ENCODE measurements at regions not wholly inside any gene's neighbourhood (a gene's known extent, or its start where the extent isn't known, plus 50 kb on each side); places are given as distances from the start of the nearest gene placed in this dataset.

DNA sequence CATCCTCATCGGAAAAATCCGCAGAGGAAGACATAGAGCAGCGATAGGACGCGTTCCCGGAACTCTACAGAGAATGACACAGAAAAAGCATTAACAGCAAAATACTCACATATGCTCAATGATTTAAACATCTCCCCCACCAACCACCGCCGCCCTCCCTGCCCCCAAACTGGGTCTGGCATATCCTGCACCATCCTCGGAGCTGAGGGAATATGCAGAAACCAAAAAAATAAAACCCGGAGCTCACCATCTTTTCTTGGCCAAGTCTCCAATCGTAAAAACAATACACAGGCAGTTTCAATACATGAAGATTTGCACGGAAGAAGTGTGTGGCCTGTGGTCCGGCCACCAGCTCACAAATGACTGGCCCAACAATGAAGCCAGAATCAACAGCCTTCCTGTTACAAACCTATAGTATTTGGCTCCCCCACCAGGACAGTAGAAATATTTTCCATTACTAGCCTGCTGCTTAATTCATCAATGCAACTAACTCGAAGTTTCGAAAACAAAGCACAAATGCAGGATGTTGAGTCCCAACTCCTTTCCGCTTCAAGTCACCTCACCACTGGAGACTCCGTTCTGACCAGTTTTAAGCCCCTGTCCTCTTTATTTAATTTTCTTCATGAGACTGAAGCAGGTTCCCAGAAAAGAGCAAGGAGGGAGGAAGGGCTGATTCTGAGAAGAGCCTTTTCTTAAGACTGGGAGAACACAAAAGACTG lies 103.2 kb upstream of the BEND6 start (continued):
- TF ChIP-seq SOX6 (IDR thresholded peaks at IDR 0.05) (no peak), SOX6 (CRISPR knock-in tag; IDR thresholded peaks at IDR 0.05) (no peak), KMT2B (CRISPR knock-in tag; IDR thresholded peaks at IDR 0.05) (no peak), PHF21A (CRISPR knock-in tag; IDR thresholded peaks at IDR 0.05) (0 out of 2 replicates have a peak, but pooled peaks have one; percentile 10), SMAD1 (CRISPR knock-in tag; IDR thresholded peaks at IDR 0.05; ENCODE audit: borderline replicate concordance, low read depth) (no peak), GPN1 (CRISPR knock-in tag; IDR thresholded peaks at IDR 0.05; ENCODE audit: borderline replicate concordance) (no peak), HNRNPLL (IDR thresholded peaks at IDR 0.05; ENCODE audit: low read depth, low read length, poor library complexity, severe bottlenecking) (no peak), NFKBIZ (CRISPR knock-in tag; IDR thresholded peaks at IDR 0.05) (no peak), POLR2AphosphoS2 (IDR thresholded peaks at IDR 0.05; ENCODE audit: low read depth, low read length) (no peak), ZFP36L1 (CRISPR knock-in tag; IDR thresholded peaks at IDR 0.05) (peak; percentile 59; the same call in 1 of the 2 replicates), FOXA3 (CRISPR knock-in tag; IDR thresholded peaks at IDR 0.05) (0 out of 2 replicates have a peak, but pooled peaks have one; percentile 33), MBD4 (IDR thresholded peaks at IDR 0.05; ENCODE audit: borderline replicate concordance, low read length) (no peak)

DNA sequence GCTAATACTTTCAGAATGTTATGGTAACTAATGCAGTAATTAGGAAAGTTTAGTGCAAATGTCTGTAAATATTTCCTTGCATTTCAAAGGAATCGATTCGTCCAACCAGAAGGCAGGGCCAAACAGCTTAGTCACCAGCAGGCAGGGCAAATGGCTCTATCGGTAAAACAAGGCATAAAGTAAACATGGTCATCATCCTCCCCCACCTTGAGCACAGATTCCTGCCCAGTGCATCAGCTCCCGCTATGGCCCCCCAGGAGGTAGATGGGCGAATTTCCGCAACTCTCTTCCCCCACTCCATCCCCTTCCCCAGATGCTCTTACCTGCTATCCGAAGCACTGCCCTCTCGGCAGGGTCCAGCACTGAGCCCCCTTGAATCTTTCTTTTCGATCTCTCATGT lies 103.8 kb upstream of the BEND6 start:
- FAIRE-seq (no peak), ATAC-seq (peak; percentile 23; the same call in 1 of the 3 replicates), DNase-seq (ENCODE audit: low spot score) (no peak)
- Histone ChIP-seq H3K4me1 (ENCODE audit: insufficient read depth, low read length) (no peaks in the 10 kb centered on the region), H2AFZ (ENCODE audit: low read length) (no peak overlapping the region), H3K9me3 (ENCODE audit: low read length) (no peaks in the 10 kb centered on the region), H3K4me2 (ENCODE audit: low read depth, low read length) (no peak overlapping the region), H3K27me3 (ENCODE audit: control insufficient read depth in 1 of 2, insufficient read depth in 2 of 2, low read length in 2 of 2) (no peaks in the 10 kb centered on the region), H3K9ac (ENCODE audit: insufficient read depth, low read depth, low read length) (no peak overlapping the region), H3K27ac (ENCODE audit: extremely low read length, insufficient read depth, low read length) (no peak overlapping the region), H3K36me3 (replicated peaks in 1 of 2; ENCODE audit: control insufficient read depth in 1 of 2, insufficient read depth in 2 of 2, low read length in 2 of 2) (no peaks in the 10 kb centered on the region), H3K79me2 (ENCODE audit: insufficient read depth, low read length) (no peaks in the 10 kb centered on the region), H3K4me3 (replicated peaks in 1 of 3; ENCODE audit: insufficient read depth in 1 of 3, low read depth in 2 of 3, low read length in 3 of 3) (no peak overlapping the region), H4K20me1 (ENCODE audit: insufficient read depth, low read length) (no peaks in the 10 kb centered on the region)
- ChIA-PET POLR2A (no interaction called here), CTCF (ENCODE audit: low intra/inter-chr PET ratio, low total read pairs) (interaction anchor here (1.4 to 1.7 kb wide), 2 partner anchors 142 to 213 kb away, joined by 5 read pairs; no protein-coding TSS in a partner anchor)
- TF ChIP-seq RFX5 (IDR thresholded peaks at IDR 0.05; ENCODE audit: low read depth, low read length) (no peak), SMAD9 (CRISPR knock-in tag; IDR thresholded peaks at IDR 0.05) (no peak), ZKSCAN8 (CRISPR knock-in tag; IDR thresholded peaks at IDR 0.05; ENCODE audit: borderline replicate concordance) (no peak), NCOA2 (CRISPR knock-in tag; IDR thresholded peaks at IDR 0.05) (no peak), TBX2 (CRISPR knock-in tag; IDR thresholded peaks at IDR 0.05; ENCODE audit: borderline replicate concordance) (no peak)
- intact Hi-C loops (cut with micrococcal nuclease; ENCODE audit: unreplicated experiment): loop anchor here (1.0 to 5.0 kb wide), 3 partner anchors 94 to 214 kb away; no protein-coding TSS in a partner anchor
- 59% methylated on average over 9 of the region's 9 CpGs for WGBS (ENCODE audit: low lambda C conversion rate)
- in situ Hi-C loops (cut with HindIII; ENCODE audit: extremely low pct_ligation_motif_present, low pct_unique_long_range_greater_than_20kb): no loop called here
- no TSS peak for BruUV-seq (replicated peaks)

Measured in HepG2 (cell line).